Neural crest cell (in vitro differentiated cells): ENCODE measurements at regions not wholly inside any gene's neighbourhood (a gene's known extent, or its start where the extent isn't known, plus 50 kb on each side); places are given as distances from the start of the nearest gene placed in this dataset.
"Not testable (repeated sequence)": the region's sequence is repeated elsewhere in the genome, so short reads cannot be mapped to it uniquely, and the experiment has no call there.

Experiments
- DNase-seq: peaks from one replicate; pipeline ENCODE4 v3.0.0; 2021; ENCODE audit warnings: low read depth, mixed read lengths, low spot score
- H3K27ac Mint-ChIP-seq: one replicate; pipeline ENCODE4 v1.8.0; 2021; ENCODE audit warnings: mild to moderate bottlenecking, mixed read lengths; ENCODE audit not compliant: unreplicated experiment
- H3K27me3 Mint-ChIP-seq: 2 replicates; pipeline ENCODE4 v1.8.0; 2021; ENCODE audit warnings: low read depth, mild to moderate bottlenecking, mixed read lengths
- H3K36me3 Mint-ChIP-seq: 2 replicates; pipeline ENCODE4 v1.8.0; 2021; ENCODE audit warnings: low read depth, mild to moderate bottlenecking, mixed read lengths
- H3K4me1 Mint-ChIP-seq: 2 replicates; pipeline ENCODE4 v1.8.0; 2021; ENCODE audit warnings: mixed read lengths
- H3K4me3 Mint-ChIP-seq: one replicate; pipeline ENCODE4 v1.8.0; 2021; ENCODE audit warnings: mild to moderate bottlenecking, mixed read lengths
- H3K9me3 Mint-ChIP-seq: 2 replicates; pipeline ENCODE4 v1.8.0; 2021; ENCODE audit warnings: mixed read lengths
- CTCF ChIP-seq: fragments of 200-600 bp; sonication (generic); conservative IDR thresholded peaks from 2 replicates; pipeline ENCODE4 v1.5.0; 2021; ENCODE audit warnings: antibody characterized with exemption, mild to moderate bottlenecking

- Mint-ChIP-seq H3K36me3 (no peaks in the 10 kb centered on the region), H3K4me1 (no peaks in the 10 kb centered on the region), H3K27me3 (no peaks in the 10 kb centered on the region), H3K27ac (no peak overlapping the region), H3K9me3 (no peaks in the 10 kb centered on the region), H3K4me3 (no peak overlapping the region)
- no peak for DNase-seq
- no peak for TF ChIP-seq CTCF
Observed at GRCh38 chr10:23786594-23786993, 347.7 kb downstream of the OTUD1 start.

- TF ChIP-seq CTCF: no peak
- Mint-ChIP-seq H3K4me3 (no peak overlapping the region), H3K9me3 (no peaks in the 10 kb centered on the region), H3K27me3 (no peaks in the 10 kb centered on the region), H3K36me3 (no peaks in the 10 kb centered on the region), H3K4me1 (no peaks in the 10 kb centered on the region), H3K27ac (no peak overlapping the region)
- no peak for DNase-seq
Observed at GRCh38 chr10:23793577-23793976, 354.7 kb downstream of the OTUD1 start.

- not testable (repeated sequence) for H3K9me3 Mint-ChIP-seq, H3K4me1 Mint-ChIP-seq, H3K36me3 Mint-ChIP-seq
Observed at GRCh38 chr10:23797452-23797851, 358.6 kb downstream of the OTUD1 start.

GRCh38 chr10:23804125-23804524, 365.2 kb downstream of the OTUD1 start:
- no peak for DNase-seq
- no peak for TF ChIP-seq CTCF
- no peaks in the 10 kb centered on the region for H3K27me3 Mint-ChIP-seq
- no peaks in the 10 kb centered on the region for H3K4me1 Mint-ChIP-seq
- H3K36me3 Mint-ChIP-seq: no peaks in the 10 kb centered on the region
- H3K27ac Mint-ChIP-seq: no peak overlapping the region
- H3K4me3 Mint-ChIP-seq: no peak overlapping the region
- peaks cover 6% of the 10 kb centered on the region for H3K9me3 Mint-ChIP-seq

More at GRCh38 chr10:23797452-23797851, 358.6 kb downstream of the OTUD1 start:
- H3K27ac Mint-ChIP-seq, H3K27me3 Mint-ChIP-seq, DNase-seq, H3K4me3 Mint-ChIP-seq: not testable (repeated sequence)

GRCh38 chr10:23813687-23814086, 374.8 kb downstream of the OTUD1 start:
- DNase-seq: no peak
- no peaks in the 10 kb centered on the region for H3K27me3 Mint-ChIP-seq
- H3K9me3 Mint-ChIP-seq: no peaks in the 10 kb centered on the region
- H3K4me3 Mint-ChIP-seq: no peak overlapping the region
- no peak overlapping the region for H3K27ac Mint-ChIP-seq
- no peaks in the 10 kb centered on the region for H3K36me3 Mint-ChIP-seq
- TF ChIP-seq CTCF: no peak
- peaks cover 5% of the 10 kb centered on the region for H3K4me1 Mint-ChIP-seq

GRCh38 chr10:23818484-23818883, 379.6 kb downstream of the OTUD1 start:
- no peak overlapping the region for H3K4me3 Mint-ChIP-seq
- DNase-seq: peak; percentile 1

More at GRCh38 chr10:23818484-23818883, 379.6 kb downstream of the OTUD1 start:
- peaks cover 10% of the 10 kb centered on the region for H3K4me1 Mint-ChIP-seq
- no peaks in the 10 kb centered on the region for H3K27me3 Mint-ChIP-seq
- no peaks in the 10 kb centered on the region for H3K36me3 Mint-ChIP-seq
- H3K27ac Mint-ChIP-seq: peak overlapping the region; percentile 45
- no peaks in the 10 kb centered on the region for H3K9me3 Mint-ChIP-seq
- no peak for TF ChIP-seq CTCF
